Femur (tissue), 1 donor: ENCODE measurements at regions not wholly inside any gene's neighbourhood (a gene's known extent, or its start where the extent isn't known, plus 50 kb on each side); places are given as distances from the start of the nearest gene placed in this dataset.
A peak's percentile ranks its signal among the peaks of the same experiment; 100 is the strongest.

Experiments
- DNase-seq: peaks from one replicate; pipeline ENCODE4 v3.0.0-alpha.2; 2017

- DNase-seq, result no peak
These were observed 78.5 kb upstream of the PRDM11 start for GRCh38 chr11:45067966-45068365.

GRCh38 chr11:45071232-45071631 lies 75.2 kb upstream of the PRDM11 start:
- no peak for DNase-seq

DNA sequence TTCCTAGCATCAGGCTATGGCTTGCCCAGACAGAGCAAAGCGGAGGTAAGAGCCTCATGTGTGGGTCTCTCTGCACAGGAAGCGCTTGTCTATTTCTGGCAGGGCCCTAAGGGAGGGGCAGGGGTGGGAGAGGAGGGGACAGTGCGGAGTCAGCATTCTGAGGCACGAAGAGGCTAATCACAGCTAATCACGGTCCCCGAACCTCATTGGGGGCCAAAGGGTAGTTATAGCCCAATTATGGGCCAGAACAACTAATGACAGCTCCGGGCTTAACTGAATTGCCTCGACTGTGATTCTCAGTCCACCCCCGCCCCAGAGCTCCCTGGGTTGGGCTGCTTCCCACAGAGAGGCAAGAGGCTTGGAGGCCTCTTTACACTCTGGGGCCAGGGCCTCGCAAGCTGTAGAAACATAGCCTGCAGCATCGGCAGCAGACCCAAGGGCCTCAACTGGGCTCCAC lies 72.7 kb upstream of the PRDM11 start:
- no peak for DNase-seq

DNA sequence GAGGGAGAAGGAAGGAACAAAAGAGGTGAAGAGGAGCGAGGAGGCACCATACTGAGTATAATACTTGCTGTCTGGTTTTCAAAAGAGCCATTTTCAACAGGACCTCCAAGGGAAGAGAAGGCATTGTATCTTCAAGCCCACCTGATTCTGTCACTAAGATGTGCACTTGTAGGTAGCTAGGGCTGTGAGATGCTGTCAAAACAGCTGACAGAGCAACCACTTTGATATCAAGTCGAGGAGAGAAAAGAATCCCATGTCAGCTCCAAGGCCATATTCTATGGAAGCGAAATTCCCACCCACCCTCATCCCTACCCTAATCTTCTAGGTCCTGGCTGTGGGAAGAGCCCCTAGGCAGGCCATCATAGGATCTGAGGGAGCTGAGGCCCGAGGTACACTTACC lies 70.9 kb upstream of the PRDM11 start:
- no peak for DNase-seq

GRCh38 chr11:45075952-45076351 lies 70.5 kb upstream of the PRDM11 start:
- no peak for DNase-seq

- DNase-seq, result no peak
These were observed 69.7 kb upstream of the PRDM11 start for GRCh38 chr11:45076761-45077160.

GRCh38 chr11:45078236-45079074 lies 68.0 kb upstream of the PRDM11 start:
- no peak for DNase-seq

DNA sequence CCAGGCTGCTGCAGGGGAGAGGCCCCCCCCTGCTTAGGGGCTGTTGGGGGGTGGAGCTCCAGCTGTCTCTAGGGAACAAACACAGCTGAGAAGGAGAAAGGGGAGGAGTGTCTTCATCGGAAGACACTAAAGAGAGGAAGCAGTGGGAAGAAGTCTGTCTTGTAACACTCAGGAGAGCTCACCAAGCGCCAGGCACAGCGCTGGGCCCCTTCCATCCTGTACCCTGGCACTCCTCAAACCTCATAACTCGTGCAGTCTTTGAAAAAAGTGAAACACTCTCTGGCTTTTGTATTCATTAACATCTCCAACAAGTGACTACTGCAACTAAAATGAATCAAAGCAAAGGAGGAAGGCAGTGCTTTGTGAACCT lies 67.4 kb upstream of the PRDM11 start:
- no peak for DNase-seq

GRCh38 chr11:45079567-45079942 lies 66.9 kb upstream of the PRDM11 start:
- no peak for DNase-seq

DNA sequence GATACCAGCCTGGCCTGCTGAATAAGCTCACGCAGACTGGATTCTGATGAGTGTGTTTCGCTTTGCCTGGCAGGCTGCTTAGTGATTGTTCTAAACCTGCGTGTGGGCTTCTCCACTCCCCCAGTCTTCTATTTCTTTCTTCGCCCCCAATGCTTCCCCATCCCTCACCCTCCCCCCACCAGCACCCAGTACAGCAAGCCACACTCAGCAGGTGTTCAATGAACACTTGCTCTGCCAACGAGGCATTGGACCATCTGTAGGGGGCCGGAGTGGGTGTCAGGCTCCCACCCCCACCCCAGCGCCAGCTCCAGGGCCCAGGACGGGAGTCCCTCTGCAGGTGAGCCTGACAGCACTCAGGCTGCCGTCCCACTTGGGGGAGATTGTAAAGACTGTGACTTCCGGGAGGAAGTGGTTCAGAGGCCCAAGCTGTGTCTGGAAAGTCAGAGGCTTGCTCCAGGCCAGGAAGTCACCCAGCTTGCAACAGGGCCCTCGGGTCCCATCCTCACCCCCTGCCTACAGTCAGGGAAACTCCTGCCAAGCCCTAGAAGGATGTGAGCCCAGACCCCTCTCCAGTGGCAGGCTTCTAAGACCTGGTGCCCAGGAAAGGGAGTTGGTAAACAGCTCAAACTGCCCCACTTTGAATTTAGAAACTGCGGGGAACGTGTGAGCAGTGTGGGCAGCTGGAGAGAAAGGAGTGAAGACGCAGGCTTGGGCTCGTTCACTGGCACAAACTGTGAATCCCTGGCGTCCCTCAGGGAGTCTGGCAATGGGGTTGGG lies 66.3 kb upstream of the PRDM11 start:
- DNase-seq, result peak; percentile 67

- no peak for DNase-seq
These were observed 63.5 kb upstream of the PRDM11 start for GRCh38 chr11:45082744-45083543.

- no peak for DNase-seq
These were observed 62.8 kb upstream of the PRDM11 start for GRCh38 chr11:45083544-45084087.

GRCh38 chr11:45085646-45086501 lies 60.6 kb upstream of the PRDM11 start:
- DNase-seq, result no peak

DNA sequence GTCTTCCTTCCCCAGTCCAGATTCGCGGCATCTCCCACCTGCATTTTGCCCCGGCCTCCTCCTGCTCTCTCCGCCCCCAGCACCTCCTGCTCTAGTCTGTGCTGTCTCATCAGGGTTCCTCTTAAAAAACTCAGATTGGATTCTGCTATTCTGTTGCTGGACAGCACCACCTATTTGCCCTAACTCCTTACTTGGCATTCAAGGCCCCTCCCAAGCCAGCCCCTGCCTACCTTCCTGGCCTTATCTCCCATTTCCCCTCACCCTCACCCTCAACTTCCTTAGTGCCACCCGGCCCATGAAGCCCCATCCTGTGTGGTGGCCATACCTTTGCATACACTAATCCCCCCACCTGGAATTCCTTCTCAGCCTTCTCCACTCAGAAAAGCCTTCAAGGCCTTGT lies 59.9 kb upstream of the PRDM11 start:
- no peak for DNase-seq

- no peak for DNase-seq
These were observed 59.1 kb upstream of the PRDM11 start for GRCh38 chr11:45087086-45087899.

GRCh38 chr11:45087900-45088160 lies 58.6 kb upstream of the PRDM11 start:
- DNase-seq, result no peak

- peak; percentile 84 for DNase-seq
These were observed 57.2 kb upstream of the PRDM11 start for GRCh38 chr11:45089251-45089650.

DNA sequence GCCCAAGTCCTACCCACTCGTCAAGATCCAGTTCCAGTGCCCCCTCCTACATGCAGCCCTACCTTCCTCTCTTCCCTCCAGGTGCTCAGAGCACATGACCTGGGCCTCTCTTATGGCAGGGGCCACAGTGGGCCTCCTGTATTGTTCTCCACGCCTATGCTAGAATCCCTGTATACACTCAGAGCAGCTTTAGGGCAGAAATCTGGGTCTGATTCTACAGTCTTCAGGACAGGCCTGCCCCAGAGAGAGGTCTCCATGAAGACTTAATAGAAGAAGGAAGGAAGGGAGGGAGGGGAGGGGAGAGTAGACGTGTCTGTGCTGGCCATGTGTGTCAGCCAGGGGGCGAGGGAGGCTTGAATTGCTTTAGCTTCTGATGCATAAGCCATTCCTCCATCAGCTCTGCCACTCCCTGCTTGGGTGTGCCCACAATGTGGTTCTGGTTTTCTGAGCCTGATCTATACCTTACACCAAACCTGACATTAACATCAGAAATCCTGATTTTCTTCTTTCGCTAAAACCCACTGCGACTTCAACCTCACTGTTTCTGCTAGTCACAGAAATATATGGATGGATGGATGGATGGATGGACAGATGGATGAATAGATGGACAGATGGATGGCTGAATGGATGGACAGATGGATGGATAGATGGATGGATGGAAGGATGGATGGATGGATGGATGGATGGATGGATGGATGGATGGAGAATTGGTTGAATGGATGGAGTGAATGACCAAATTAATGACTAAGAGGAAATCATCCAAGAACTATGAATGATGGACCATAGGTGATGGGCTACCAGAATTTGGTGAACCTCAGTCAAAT lies 56.6 kb upstream of the PRDM11 start:
- DNase-seq, result no peak

GRCh38 chr11:45090607-45091006 lies 55.8 kb upstream of the PRDM11 start:
- DNase-seq, result no peak

DNA sequence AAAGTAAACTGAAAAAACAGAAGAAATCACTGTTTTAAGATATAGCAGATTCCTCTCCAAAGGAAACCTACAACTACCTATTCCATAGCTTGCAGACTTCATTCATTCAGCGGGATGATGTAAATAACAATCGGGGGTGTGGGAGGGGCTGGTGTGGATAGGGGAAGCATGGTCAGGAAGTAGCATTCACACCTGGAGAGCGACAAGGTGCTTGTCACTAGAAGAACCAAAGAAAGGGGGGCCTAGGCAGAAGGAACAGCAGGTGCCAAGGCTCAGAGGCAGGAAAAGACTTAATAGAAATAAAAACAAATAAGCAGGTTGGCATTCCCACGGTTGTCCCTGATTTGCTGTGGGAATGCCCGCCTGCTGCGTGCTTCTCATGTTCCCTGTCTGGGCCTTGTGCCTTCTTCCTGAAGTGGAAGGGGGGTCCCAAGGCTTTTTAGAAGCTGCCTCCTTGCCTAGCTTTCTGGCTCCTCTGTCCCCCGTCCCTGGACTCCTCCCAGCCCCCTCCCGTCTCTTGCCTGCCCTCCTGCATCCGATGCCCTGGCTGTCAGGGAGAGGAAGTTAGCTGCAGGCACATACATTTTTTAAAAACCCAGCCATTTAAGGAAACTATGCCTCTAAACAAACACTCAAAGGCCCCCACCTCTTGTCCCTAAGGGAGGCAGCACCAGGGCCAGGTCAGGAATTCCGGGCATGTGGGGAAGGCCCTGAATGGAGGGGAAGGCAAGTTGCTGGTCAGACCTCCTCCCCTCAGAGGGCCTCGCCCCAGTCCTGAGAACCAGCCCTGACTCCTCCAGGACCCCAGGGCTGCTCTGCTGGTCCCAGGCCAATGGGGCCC lies 54.7 kb upstream of the PRDM11 start:
- no peak for DNase-seq
